ENCODE measurements at regions not wholly inside any gene's neighbourhood (a gene's known extent, or its start where the extent isn't known, plus 50 kb on each side); places are given as distances from the start of the nearest gene placed in this dataset.

DNA sequence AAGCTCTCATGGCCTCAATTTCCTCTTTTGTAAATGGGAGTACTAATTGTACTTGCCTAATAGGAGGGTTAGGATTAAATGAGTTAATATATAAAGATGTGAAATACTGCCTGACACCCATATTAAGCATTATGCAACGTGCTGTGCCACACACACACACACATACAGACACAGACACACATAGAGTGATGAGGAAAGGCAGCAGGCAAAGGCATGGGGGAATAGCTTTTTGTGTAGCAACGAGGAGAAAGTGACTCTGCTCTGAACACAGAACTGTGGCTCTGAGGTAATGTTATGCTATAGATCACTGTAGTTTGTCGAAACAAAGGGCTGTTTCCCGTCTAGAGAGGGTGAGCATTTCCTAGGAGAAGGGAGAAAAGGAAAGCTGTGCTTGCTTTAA is 233.3 kb upstream of the SLCO3A1 start:
- DNase-seq (ENCODE audit: low read depth) = no peak
- TF ChIP-seq, protein P1, sequence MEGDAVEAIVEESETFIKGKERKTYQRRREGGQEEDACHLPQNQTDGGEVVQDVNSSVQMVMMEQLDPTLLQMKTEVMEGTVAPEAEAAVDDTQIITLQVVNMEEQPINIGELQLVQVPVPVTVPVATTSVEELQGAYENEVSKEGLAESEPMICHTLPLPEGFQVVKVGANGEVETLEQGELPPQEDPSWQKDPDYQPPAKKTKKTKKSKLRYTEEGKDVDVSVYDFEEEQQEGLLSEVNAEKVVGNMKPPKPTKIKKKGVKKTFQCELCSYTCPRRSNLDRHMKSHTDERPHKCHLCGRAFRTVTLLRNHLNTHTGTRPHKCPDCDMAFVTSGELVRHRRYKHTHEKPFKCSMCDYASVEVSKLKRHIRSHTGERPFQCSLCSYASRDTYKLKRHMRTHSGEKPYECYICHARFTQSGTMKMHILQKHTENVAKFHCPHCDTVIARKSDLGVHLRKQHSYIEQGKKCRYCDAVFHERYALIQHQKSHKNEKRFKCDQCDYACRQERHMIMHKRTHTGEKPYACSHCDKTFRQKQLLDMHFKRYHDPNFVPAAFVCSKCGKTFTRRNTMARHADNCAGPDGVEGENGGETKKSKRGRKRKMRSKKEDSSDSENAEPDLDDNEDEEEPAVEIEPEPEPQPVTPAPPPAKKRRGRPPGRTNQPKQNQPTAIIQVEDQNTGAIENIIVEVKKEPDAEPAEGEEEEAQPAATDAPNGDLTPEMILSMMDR (IDR thresholded peaks at IDR 0.05; ENCODE audit: insufficient read depth, low read depth, low read length) = no peak
- no peak overlapping the region for H3K4me3 ChIP-seq (ENCODE audit: low read depth, low read length)

DNA sequence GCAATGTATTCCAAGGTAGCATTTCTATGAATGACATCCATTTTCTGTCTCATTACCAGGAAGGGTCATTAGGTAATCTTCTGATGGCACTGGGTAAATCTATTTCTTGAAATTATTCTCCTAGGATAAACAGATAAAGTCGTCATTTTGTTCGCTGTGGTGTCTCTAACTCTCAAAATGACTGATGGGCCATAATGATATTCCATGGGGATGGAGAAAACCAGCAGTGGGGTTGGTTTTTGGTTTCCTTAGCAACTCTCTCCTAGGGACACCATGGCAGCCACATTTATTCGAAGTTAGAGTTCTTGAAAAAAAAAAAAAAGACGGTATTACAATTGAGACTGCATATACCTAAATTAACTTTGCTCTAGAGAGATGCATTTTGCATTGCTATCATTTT is 231.3 kb upstream of the SLCO3A1 start:
- TF ChIP-seq, protein P1 (IDR thresholded peaks at IDR 0.05; ENCODE audit: insufficient read depth, low read depth, low read length) = no peak
- no peak overlapping the region for H3K4me3 ChIP-seq (ENCODE audit: low read depth, low read length)
- DNase-seq (ENCODE audit: low read depth) = no peak

DNA sequence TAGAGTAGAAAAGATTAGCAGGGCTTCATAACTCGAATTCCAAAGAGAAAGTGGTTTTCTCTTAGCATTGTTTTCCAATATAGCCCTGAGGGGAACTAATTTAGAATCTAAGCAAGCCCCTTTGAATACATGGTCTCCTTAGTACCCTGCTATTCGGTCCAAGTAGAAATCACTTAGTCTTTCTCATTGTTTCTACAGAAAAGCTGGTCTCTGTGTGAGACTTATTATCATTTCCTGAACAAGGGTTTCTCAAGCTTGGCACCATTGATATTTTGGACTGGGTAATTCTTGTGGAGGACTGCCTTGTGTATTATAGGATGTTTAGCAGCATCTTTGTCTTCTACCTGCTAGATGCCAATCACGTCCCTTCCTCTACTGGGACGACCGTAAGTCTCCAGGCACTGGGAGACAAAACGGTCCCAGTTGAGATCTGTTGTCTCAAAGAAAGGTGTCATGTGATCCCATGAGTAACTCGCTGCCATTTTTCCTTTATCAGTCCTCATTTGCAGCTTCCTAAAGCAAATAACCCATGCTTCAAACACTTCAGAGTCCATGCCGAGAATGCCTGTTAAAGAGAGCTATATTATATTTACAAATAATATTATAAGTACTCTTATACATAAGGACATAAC is 230.7 kb upstream of the SLCO3A1 start:
- no peak for DNase-seq (ENCODE audit: low read depth)
- H3K4me3 ChIP-seq (ENCODE audit: low read depth, low read length) = no peak overlapping the region
- TF ChIP-seq, protein P1 (IDR thresholded peaks at IDR 0.05; ENCODE audit: insufficient read depth, low read depth, low read length) = no peak

DNA sequence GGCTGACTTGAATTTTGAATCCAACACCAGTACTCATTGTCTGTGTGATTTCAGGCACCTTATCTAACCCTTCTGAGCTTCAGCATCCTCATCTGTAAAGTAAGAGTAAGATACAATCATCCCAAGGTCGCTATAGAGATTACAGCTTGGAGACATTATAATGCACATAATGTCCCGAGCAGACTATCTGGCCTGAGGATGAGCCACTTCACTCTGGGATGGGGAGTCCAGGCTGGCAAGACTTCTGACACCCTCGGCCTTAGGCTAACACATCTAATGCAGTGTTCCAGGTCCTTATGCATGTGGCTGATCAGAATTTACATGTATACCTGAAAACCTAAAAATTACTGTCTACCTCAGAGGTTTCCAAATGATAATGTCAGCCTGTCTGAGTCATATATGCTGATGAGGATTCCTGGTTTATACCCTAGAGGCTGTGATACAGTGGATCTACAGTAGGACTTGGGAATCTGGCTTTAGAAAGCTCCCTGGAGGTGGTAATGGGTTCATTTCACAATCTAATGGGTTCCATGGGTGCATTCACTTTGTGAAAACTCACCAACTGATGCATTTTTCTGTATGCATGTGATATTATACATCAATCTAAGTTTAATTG is 229.0 kb upstream of the SLCO3A1 start:
- TF ChIP-seq, protein P1 (IDR thresholded peaks at IDR 0.05; ENCODE audit: insufficient read depth, low read depth, low read length) = no peak
- H3K4me3 ChIP-seq (ENCODE audit: low read depth, low read length) = no peak overlapping the region
- no peak for DNase-seq (ENCODE audit: low read depth)

DNA sequence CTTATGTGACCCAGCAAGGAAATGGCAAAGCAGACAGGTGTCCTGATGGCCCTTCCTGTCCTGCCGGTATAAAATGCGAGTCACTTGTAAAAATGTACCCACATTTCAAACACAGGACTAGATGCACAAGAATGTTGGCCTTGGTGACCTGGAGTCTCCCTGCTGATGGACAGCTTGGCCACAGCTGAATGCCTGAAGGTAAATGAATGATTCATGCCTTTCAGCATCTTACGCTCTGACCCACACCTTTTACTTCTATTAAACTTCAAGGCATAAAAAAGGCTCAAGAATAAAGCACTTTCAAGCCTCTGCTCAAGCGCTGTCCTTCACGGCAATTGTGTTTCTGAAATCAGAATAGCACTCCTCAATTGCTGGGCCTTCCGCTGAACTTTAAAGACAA is 228.0 kb upstream of the SLCO3A1 start:
- DNase-seq (ENCODE audit: low read depth) = no peak
- no peak overlapping the region for H3K4me3 ChIP-seq (ENCODE audit: low read depth, low read length)
- TF ChIP-seq, protein P1 (IDR thresholded peaks at IDR 0.05; ENCODE audit: insufficient read depth, low read depth, low read length) = no peak

DNA sequence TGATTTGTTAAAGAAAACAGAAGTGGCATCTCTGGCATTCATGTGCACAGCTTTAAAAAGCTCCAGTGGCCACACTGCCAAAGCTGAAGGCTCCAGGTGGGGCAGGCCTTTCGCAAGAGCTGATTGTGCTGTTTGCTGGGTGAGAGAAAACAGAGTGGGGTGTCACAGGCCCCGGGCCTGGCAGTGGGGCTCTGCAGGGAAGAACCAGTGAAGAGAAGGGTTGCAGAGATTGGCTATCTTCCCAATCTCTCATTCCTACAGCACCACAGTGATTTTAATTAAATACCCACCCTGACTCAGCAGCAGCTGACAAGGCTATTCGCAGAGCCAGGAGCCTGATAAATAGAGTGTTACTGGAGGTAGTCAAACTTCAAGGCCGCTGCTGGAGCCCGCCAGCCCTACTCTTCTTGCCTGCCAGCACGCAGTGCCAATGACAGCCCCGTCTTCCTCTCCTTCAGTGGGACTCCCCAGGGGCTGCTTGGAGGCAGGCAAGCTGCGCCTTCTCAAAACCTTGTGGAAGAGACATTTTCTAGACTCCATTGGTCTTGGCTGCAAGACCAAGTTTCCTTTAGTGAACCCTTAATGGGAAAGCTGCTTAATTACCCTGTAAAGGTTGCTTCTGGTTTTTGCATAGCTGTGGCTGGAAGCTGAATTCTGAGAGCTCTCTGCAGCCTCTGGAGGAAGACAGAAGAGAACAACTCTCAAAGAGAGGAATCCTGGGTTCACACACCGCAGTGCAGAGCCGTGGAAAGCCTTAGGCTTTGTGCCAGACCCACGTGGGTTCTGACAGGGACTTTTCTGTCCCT is 225.8 kb upstream of the SLCO3A1 start:
- DNase-seq (ENCODE audit: low read depth) = no peak

More for the DNA sequence above, 225.8 kb upstream of the SLCO3A1 start:
- H3K4me3 ChIP-seq (ENCODE audit: low read depth, low read length) = no peak overlapping the region
- TF ChIP-seq, protein P1 (IDR thresholded peaks at IDR 0.05; ENCODE audit: insufficient read depth, low read depth, low read length) = no peak

Data from fibroblast of villous mesenchyme (primary cell).